Stimulated activated CD8-positive, alpha-beta memory T cell treated with anti-CD3 and anti-CD28 coated beads, Interleukin-2, amount 100 ng/mL, for 1 hour (primary cell): ENCODE measurements at regions not wholly inside any gene's neighbourhood (a gene's known extent, or its start where the extent isn't known, plus 50 kb on each side); places are given as distances from the start of the nearest gene placed in this dataset.

ENCODE experiments used
- DNase-seq, 2 donors: peaks; one replicate each; pipeline ENCODE4 v3.0.0-alpha.2; 2020; ENCODE audit warnings: low read depth in 2 of 2

DNA sequence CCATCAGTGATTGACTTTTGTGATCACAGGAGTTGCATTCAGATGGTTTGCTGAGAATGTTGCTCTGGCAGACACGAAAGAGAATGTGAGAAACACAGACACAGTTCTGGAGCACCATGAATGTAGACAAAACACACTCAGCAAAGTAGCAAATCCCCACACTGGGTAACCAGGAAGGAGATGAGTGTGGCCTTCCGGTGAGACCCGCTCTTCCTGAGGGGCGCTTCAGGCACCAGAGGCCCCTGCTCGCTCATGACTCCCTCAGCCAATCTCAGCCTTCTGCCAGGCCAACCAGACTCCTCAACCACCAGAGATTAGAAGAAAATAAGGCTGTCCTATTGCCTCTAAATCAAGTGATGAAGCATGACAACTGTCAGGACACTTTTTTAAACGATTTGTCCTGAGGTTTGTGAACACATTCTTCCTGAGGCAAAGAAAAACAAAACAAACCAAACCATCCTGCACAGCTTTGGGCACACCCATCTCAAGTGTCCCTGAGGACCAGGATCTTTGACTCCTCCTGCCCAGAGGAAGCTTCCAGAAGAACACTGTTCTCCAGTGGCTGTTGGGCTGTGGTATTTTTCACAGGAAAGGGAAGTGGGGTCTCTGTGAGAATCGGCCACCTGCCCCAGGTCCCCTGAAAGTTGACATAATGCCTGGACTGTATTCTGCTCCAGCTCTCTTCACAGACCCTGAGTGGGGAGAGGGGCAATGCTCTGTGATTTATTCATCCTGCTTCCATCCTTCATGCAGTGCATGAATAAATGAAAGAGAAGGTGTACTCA lies 152.8 kb downstream of the BCL11A start:
- DNase-seq, result no peak

DNA sequence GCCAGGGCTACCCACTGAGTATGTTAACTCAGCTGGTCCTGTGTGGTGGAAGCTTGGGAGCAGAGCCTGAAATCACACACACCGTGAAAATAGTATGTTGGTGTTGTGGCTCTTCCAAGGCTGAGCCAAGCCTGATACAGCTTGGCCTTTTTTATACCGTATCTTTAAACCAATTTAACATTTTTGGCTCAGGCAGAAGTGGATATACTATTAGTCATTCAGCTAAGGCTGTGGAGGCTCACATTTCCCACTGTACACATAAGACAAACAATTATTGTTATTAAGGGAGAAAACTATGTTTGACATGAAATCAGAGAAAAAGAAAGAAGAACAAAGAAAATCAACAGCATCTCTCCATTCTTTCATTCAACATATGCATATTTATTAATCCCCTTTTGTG lies 159.0 kb downstream of the BCL11A start:
- DNase-seq, result no peak

DNA sequence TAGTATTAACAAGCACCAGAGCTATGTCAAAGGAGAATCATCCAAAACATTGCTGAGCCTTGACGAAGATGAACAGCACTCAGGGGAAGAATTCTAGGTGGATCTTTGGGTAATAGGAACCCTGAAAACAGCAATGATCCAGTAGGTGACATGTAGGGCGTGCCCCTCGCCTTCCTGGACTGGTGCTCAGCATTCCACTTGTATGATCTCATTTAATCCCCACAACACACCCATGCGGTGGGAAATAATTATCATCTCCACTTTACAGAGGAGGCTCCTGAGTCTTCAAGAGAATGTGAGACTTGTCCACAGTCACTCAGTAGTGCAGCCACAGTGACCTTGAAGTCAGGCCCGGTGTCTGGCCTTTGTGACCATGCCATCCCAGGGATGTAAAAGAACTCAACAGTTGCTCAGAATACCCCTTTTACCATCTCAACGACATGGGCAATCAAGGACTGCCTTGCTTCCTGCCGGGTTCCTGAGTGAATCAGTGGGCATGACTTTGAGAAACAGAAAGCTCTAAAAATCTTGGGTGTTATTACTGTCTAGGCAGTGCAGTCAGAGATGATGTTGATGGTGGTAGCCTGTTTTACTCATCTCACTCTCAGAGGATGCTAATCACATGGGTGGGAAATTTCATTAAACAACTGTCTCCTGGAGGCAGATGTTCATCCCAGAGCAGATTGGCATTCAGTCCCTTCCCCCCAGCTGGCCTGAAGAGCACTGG lies 161.6 kb downstream of the BCL11A start:
- DNase-seq, result no peak

DNA sequence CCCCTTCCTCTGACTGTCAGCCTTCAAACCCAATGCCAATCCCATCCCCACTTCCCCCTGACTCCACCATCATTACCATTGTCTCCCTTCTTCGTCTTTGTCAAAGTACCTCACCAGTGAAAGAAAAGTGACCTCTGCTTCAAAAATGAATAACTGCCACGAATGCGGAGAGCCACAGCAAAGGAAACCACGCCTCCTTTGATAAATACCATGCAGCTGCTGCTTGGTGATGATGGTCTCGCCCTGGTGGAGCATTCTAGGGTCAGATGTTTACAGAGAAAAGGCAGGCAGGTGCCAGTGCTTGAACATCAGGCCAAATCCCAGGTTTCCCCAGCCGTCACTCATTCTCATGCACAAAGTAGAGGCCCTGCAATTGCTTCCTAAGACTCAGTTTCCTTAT lies 162.2 kb downstream of the BCL11A start:
- DNase-seq, result no peak

DNA sequence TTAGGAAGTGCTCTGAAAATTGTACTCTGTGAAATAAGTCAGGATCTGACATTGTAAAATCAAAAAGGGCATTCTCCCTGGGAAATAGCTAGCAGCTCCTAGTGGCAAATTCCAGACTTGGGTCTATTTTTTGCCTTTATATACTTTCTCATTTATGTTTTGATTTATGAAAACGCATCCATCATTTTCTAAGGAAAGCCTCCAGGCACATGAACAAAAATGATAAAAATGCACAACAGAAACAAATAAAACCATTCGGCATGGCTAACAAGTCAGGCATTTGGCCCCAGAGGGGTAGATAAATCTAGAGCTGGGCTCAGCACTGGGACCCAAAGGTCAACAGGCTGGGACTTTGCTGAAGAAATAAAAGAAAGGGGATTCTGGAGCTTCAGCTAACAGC lies 167.0 kb downstream of the BCL11A start:
- no peak for DNase-seq

DNA sequence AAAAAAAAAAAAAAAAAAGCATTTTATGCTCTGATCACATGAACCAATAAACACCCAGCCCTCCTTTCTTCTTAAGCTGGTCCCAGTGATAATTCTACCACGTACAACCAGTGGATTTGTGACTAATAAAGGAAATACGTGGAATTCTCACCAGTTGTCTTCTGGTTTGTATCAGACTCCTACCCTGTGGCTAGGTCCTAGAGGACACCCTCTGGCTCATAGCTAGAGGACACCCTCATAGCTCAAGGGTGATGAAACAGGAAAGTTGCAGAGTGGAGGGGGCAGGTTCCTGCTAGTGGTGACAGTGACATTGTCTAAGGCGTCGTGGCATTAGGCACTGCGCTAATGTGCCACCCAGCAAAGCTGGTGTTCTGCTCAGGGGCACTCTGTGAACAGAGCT lies 167.8 kb downstream of the BCL11A start:
- no peak for DNase-seq

DNA sequence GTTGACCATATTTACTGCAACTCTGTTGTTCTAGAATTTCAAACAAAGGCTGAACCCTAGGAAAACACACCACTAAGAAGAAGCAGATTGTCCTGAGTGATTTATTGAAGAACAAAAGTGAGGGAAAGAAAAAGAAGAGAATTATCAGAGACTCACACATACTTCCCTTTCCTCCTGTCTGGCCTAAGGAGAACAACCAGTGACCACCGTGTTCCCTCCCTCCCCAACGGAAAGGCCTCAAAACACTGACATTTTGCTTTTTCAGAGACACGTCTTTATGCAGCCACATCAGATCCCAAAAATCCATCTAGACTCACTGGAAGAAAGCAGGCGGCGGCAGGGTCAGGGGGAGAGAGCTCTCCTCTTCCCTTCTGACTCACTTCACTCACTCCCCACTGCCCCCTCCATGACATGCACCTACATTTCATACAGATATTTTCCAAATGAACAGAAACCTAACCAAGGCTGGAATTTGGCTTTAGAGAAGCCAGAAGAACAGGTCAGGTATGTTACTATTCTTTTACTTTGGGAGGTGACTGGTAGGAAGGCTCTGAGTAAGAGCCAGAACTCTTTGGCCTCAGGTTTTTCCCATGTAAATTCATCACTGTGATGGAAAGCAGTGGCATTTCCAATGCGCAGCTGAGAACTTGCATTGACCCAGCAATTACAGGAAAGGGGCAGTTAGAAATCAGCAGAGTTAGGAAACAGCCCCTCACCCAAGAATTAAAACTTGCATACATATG lies 169.9 kb downstream of the BCL11A start:
- no peak for DNase-seq

DNA sequence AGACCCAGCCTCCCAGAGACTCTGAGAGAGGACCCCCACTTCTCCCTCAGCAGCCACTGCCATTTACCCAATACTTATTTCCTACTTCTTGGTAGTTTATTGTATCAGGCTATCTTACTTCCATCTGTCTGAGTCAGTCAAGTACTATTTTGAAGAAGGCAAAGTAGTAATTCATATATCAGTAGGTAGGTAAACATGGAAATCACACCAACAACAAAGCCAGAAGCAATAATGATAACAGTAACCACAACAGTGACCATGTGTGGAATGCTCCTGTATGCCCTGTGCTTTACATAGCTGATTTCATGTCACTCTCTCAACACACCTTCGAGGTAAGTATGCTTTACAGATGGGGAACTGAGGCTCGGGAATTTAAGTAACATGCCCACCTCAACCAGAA lies 173.0 kb downstream of the BCL11A start:
- no peak for DNase-seq

DNA sequence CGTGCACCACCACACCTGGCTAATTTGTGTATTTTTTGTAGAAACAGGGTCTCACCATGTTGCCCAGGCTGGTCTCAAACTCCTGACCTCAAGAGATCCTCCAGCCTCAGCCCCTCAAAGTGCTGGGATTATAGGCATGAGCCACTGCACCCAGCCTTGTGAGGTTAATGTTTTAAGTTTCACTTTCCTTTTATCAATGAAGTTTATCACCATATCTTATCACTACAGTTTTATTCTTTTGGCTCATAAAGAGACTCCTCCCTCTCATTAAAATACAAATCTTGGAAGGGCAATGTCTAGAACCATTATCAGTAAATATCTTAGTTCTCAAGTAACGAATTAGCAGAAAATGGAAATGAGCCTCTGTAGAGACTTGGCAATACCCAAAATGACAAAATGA lies 173.8 kb downstream of the BCL11A start:
- DNase-seq, result no peak

DNA sequence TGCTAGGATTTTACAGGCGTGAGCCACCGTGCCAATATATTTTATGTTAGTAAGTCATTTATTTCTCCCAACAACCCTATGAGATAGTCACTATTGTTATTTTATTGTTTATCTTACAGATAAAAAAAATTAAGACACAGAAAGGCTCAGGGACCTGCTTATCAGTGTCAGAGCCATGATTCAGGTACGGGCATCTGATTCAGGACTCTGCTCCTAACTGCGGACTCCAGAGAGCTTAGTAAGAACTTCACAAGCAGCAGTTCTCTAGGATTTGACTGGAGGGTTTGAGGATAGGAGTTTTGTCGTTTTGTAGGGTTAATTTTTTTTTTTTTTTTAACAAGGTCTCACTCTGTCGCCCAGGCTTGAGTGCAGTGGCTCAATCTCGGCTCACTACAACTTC lies 174.2 kb downstream of the BCL11A start:
- no peak for DNase-seq

DNA sequence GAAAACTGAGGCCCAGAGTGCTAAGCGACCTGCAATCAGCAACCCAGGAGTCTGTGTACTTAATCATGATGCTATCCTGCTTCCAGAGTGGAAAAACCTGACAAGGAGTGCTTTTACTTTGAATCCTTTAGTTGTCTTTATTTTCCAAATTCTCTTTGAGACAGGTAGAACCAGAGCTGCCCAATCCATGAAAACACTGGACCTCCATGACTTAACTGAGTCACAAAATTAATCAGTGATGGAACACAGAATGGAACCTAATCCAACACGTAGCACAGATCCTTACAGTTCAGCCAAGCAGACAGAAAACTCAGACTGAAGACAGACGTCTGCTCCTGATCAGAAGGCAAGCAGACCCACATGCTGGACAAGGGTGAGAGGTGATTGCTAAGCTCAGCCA lies 175.6 kb downstream of the BCL11A start:
- no peak for DNase-seq

DNA sequence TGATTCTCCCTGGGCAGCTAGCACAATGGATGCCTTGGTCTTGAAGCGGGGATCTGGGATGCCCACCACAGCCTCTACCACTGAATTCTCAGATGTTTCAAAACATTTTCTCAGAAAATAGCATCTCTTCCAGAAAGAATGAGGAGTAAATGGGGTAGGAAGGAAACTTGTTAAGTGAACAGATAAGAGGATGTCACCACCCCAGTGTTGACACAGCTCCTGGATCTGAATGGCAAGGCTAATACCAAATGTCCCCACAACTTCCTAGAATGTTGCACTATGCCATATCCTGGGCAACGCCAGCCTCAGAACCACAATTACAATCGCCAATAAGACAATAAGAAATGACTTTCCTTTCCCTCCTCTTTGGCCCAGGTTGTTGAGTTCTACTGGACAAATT lies 177.2 kb downstream of the BCL11A start:
- DNase-seq, result no peak

DNA sequence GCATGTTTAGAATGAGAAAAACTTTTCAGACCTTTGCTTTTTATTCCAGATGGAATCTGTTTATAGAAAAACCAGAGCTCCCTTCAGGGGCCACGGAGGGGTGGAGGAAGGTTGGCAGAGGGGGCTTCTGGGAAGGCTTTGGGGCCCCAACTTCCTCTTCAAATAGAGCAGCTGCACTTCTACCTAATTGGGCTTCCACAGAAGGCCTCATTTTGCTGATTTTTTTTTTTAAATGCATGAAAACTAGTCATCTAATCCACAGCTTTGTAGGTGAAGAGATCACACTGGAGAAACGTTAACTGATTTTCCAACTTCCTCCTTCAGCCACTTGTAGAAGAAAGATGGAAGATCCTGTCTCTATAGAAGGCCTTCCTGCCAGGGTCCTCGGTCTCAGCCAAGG lies 181.8 kb downstream of the BCL11A start:
- DNase-seq, result no peak

DNA sequence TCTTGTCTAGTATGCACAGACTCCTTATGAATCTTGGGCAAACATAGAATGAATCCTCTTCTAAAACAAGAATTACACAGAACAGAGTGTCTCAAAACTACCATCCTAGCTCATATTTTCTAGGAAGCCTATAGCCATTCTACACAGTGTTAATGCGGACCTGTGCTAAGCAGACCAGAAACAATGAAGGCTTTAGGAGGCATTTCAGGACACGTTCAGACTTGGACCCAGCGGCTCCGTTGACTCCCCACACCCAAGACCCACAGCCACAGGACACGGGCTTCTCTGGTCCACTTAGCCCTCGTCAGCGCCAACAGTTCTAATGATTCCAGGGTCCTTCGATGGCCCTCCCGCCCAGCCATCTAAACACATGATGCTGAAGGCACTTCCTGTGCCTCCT lies 182.2 kb downstream of the BCL11A start:
- no peak for DNase-seq

DNA sequence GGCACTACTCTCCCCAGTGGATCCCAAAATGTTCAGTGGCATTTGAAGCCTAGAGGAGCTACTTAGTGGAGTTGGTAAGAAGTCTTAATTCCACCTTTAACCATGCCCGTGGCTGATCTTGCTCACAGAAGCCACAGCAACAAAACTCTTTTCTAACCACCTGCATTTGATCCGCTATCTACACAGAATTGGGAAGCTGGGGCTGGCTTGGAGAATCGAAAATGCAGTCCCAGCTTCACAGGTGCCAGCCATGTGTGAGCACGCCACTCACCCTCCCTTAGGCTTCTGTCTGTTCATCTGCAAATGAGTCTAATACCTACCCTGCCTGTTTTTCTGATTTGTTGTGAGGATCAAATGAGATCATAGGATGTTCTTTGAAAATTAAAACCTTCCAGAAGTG lies 182.6 kb downstream of the BCL11A start:
- no peak for DNase-seq

DNA sequence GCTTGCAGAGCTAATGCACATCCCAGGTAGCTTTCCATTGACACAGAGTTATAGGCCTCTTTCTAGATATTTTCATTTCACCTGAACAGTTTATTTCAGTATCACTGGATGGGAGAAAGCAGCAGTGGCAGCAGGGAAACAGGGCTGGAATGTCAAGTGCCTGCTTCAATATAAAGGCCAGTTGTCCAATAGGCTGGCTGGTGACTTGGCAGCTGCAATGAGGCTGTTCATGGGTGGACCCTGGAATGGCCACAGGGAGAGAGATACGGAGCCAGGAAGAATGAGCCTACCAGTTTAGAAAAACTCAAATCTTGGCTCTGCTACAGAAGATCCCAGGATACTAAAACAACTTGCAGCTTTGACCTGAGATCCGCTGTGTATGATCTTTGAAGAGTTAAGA lies 185.0 kb downstream of the BCL11A start:
- no peak for DNase-seq

DNA sequence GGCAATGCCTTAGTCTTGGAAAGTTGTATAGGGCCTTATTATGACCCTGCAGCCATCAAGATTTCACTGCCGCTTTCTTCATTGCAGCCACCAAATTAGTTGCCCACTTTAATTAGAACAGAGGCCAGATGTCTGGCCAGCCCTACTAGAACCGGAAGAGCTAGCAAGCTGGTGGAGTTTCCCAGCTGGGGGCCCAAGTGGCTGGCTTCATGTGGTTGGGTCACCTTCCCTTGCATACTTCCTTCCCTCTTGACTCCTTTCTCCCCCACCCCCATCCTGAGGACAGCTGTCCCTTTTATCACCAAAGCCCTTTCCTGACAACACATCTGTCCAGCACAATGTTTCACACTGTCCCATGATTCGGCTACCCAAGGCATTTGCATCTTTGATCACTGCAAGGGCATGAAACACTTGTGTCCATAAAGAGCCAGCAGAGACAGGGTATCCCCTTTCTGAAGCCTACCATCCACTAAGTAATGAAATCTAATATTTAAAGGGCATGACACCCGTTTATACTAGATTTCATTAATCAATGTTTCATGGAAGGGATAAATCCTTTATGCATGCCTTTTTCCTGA lies 187.2 kb downstream of the BCL11A start:
- no peak for DNase-seq

DNA sequence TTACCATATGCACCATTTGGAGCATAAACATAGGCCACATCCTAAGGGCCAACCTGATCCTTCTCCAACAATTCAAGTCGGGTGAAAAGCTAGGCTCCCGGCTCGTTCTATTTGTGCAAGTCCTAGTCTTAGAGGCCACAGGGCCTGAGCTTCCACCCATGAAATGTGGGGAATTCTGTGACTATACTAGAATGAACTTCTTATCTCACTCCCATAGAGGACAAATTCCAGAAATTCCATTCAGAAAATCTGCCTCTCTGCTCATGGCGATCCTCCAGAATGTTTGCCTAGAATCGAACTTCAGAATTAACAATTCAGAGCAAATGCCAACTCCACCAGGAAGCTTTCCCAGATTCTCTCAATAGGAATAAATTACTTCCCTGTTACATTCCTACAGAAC lies 187.9 kb downstream of the BCL11A start:
- DNase-seq, result no peak

DNA sequence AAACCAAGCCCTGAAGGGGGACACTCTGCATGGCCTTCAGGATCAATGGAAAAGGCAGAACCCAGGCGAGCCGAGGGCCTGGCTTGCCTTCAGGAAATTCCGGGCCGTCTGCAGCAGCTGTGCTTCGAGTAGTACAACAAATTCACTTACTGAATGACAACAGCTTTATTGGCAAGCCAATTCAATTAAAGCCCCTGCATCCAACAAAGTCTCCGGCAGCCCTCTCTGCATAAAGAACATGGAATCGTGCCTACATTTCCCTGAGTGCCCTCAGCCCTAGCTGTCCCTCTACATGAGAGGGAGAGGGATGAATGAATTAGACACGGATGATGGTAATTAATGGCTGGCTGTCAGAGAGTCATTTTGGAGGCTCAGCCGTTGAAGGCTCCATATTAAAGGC lies 189.0 kb downstream of the BCL11A start:
- no peak for DNase-seq

DNA sequence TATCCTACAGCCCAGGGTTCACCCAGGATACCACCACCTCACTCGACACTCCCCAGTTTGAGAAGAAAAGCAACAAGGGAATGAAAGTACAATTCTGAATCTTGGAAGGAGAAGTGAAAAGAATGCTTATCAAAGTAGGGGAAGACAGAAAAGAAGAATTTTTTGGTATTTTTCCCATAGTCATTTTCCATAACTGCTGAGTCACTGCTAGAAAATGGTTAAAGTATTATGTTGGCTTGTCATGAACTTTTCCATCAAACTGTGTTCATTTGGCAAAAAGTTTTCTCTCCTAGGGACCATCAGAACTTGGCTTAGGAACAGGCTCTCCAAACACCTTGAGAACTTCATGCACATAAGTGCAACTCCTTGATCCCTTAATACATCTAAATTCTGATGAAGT lies 192.0 kb downstream of the BCL11A start:
- DNase-seq, result no peak

DNA sequence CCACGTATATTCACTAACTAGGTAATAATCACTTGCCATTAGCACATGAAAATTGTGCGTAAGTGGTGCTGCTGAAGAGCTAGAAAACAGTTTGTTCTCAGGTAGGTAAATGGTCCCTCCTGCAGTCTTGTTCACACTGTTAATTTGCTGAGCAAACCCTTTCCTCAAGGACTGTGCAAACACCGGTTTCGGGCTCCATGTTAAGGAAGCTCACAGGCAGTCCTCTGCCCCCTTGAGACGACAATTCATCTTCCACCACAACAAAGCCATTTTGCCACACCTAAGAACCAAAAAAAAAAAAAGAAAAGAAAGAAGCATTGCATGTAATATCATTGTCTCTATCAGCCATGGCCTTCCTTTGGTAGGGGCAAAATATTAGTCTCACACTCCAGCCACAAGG lies 193.9 kb downstream of the BCL11A start:
- DNase-seq, result no peak

DNA sequence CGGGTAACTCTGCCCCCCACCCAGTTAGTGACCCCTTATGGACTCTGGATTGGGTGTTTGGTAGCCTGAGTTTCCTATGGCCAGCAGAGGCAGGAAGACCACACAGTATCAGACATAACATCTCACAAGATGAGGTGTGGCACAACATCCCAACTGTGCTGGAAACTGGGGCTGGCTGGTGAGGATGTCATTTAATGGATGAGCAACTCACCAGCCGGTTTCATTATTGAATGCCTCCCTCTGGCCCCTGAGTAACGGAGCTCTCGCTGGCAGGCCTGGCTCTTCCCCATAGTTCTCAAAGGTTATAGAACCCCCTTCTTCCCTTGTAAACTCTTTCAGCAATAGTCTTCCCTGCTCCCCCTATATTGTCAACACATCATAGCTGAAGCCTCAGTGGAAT lies 195.0 kb downstream of the BCL11A start:
- DNase-seq, result no peak

DNA sequence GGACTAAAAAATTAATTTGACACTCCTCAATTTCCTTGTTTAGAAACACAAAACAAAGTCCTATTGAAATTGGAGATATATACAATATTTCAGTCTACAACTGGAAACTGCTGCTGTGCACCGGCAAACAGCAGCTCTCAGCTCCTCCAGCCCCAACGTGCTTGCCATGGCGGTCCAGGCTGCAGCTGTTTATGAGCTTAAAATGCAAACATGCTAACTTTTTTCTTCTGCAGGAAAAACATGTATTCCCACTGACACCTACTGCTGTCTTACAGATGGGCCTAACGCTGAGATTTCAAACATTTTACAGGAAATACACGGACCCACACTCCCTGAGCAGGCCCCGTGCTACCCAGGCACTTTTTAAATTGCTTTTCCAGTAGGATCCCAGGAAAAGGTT lies 195.5 kb downstream of the BCL11A start:
- DNase-seq, result no peak
